Choroid plexus epithelial cell (primary cell): ENCODE measurements at regions not wholly inside any gene's neighbourhood (a gene's known extent, or its start where the extent isn't known, plus 50 kb on each side); places are given as distances from the start of the nearest gene placed in this dataset.

ENCODE experiments used
- DNase-seq: peaks from one replicate; pipeline ENCODE4 v3.0.0-alpha.2; 2010; ENCODE audit warnings: low read depth
- H3K4me3 ChIP-seq: 2 replicates; pipeline ENCODE4 v1.5.1; 2011; ENCODE audit warnings: low read depth, mild to moderate bottlenecking, control low read depth, low read length, moderate library complexity
- CTCF ChIP-seq: conservative IDR thresholded peaks from 2 replicates; pipeline ENCODE4 v1.5.1; 2011; ENCODE audit warnings: low read depth, mild to moderate bottlenecking, control low read depth, inconsistent platforms, low read length, moderate library complexity

GRCh38 chr10:32130788-32131187 is 74.6 kb upstream of the KIF5B start:
- no peak for DNase-seq
- H3K4me3 ChIP-seq, result no peak overlapping the region
- no peak for TF ChIP-seq CTCF

GRCh38 chr10:32125023-32125422 is 68.8 kb upstream of the KIF5B start:
- H3K4me3 ChIP-seq, result no peak overlapping the region
- DNase-seq, result no peak
- TF ChIP-seq CTCF, result no peak

GRCh38 chr10:32123021-32123420 is 66.8 kb upstream of the KIF5B start:
- no peak for DNase-seq
- no peak for TF ChIP-seq CTCF
- H3K4me3 ChIP-seq, result no peak overlapping the region

- TF ChIP-seq CTCF, result no peak
- H3K4me3 ChIP-seq, result no peak overlapping the region
- DNase-seq, result no peak
Measured at GRCh38 chr10:32121648-32122047, 65.4 kb upstream of the KIF5B start.

GRCh38 chr10:32120147-32120546 is 63.9 kb upstream of the KIF5B start:
- TF ChIP-seq CTCF, result no peak
- H3K4me3 ChIP-seq, result no peak overlapping the region
- DNase-seq, result no peak

- no peak for TF ChIP-seq CTCF
Measured at GRCh38 chr10:32114508-32114907, 58.3 kb upstream of the KIF5B start.

GRCh38 chr10:32112055-32112454 is 55.8 kb upstream of the KIF5B start:
- TF ChIP-seq CTCF, result no peak
- no peak overlapping the region for H3K4me3 ChIP-seq
- DNase-seq, result peak; percentile 56

More at GRCh38 chr10:32114508-32114907, 58.3 kb upstream of the KIF5B start:
- no peak overlapping the region for H3K4me3 ChIP-seq
- DNase-seq, result no peak
